PC-9 (cell line): ENCODE measurements at regions not wholly inside any gene's neighbourhood (a gene's known extent, or its start where the extent isn't known, plus 50 kb on each side); places are given as distances from the start of the nearest gene placed in this dataset.
"Not testable (repeated sequence)": the region's sequence is repeated elsewhere in the genome, so short reads cannot be mapped to it uniquely, and the experiment has no call there.

ENCODE experiments used
- BruUV-seq: library from RNA; stranded (reverse); fragments of 400-500 nt; replicated peaks from 2 replicates; lab custom pipeline; 2021; lab: Mats Ljungman, UMichigan
- CTCF ChIA-PET: fragments of 300-600 bp; sonication (Branson Sonifier 250); formaldehyde crosslinking; loops from one replicate; lab custom pipeline; 2022; ENCODE audit warnings: antibody characterized with exemption; lab: Charles Lee
- POLR2A ChIA-PET: fragments of 300-600 bp; sonication (Branson Sonifier 250); formaldehyde crosslinking; loops from one replicate; lab custom pipeline; 2022; ENCODE audit warnings: antibody characterized with exemption; ENCODE audit not compliant: unreplicated experiment; lab: Charles Lee
- DNase-seq, 2 experiments: peaks; one replicate each; pipeline versions ENCODE4 v3.0.0 to v3.0.0-alpha.2; 2015 to 2022; ENCODE audit warnings: mixed read lengths in 1 of 2
- H2AFZ ChIP-seq: fragments of 200-600 bp; sonication (generic); 2 replicates; pipeline ENCODE4 v1.8.1; 2017; ENCODE audit warnings: antibody characterized with exemption
- H3F3A ChIP-seq: fragments of 200-600 bp; sonication (generic); 2 replicates; pipeline ENCODE4 v1.8.1; 2017; ENCODE audit warnings: antibody characterized with exemption, mild to moderate bottlenecking, low read depth; ENCODE audit not compliant: insufficient read depth
- H3K27ac ChIP-seq: fragments of 200-600 bp; sonication (generic); 2 replicates; pipeline ENCODE4 v1.6.1; 2016; ENCODE audit warnings: mixed run types
- H3K27me3 ChIP-seq: fragments of 200-600 bp; sonication (generic); 2 replicates; pipeline ENCODE4 v1.6.1; 2016; ENCODE audit warnings: low read depth, mixed run types; ENCODE audit not compliant: insufficient read depth
- H3K36me3 ChIP-seq: fragments of 200-600 bp; sonication (generic); 2 replicates; pipeline ENCODE4 v1.6.1; 2016; ENCODE audit warnings: low read depth, mixed run types
- H3K4me1 ChIP-seq: fragments of 200-600 bp; sonication (generic); replicated peaks from 2 replicates; pipeline ENCODE4 v1.6.1; 2016; ENCODE audit warnings: mixed run types; ENCODE audit not compliant: insufficient read depth
- H3K4me2 ChIP-seq: fragments of 200-600 bp; sonication (generic); 2 replicates; pipeline ENCODE4 v1.6.1; 2017; ENCODE audit warnings: mixed run types
- H3K4me3 ChIP-seq: fragments of 200-600 bp; sonication (generic); 2 replicates; pipeline ENCODE4 v1.6.1; 2016; ENCODE audit warnings: mixed run types
- H3K79me2 ChIP-seq: fragments of 200-600 bp; sonication (generic); 2 replicates; pipeline ENCODE4 v1.6.1; 2017; ENCODE audit warnings: low read depth, mixed run types
- H3K9me2 ChIP-seq: fragments of 200-600 bp; sonication (generic); 2 replicates; pipeline ENCODE4 v1.8.1; 2017; ENCODE audit warnings: mild to moderate bottlenecking; ENCODE audit not compliant: insufficient read depth
- H3K9me3 ChIP-seq: fragments of 200-600 bp; sonication (generic); 2 replicates; pipeline ENCODE4 v1.8.1; 2016; ENCODE audit warnings: low read depth; ENCODE audit not compliant: insufficient read depth
- H4K20me1 ChIP-seq: fragments of 200-600 bp; sonication (generic); 2 replicates; pipeline ENCODE4 v1.8.1; 2017; ENCODE audit not compliant: insufficient read depth
- EZH2 ChIP-seq: fragments of 200-600 bp; sonication (generic); IDR thresholded peaks from 2 replicates; pipeline ENCODE4 v1.8.0; 2017; ENCODE audit warnings: antibody characterized with exemption, low read depth
- intact Hi-C: fragments of 100-400 bp; cut with micrococcal nuclease; formaldehyde crosslinking; loops from one replicate; pipeline ENCODE4 v1.10.0; 2022; ENCODE audit not compliant: unreplicated experiment
- TF ChIP-seq, protein P1 (sequence below): fragments of 200-600 bp; sonication (generic); conservative IDR thresholded peaks from 2 replicates; pipeline ENCODE4 v1.6.1; 2017; ENCODE audit warnings: mixed run types, antibody characterized with exemption, mild to moderate bottlenecking, moderate library complexity

DNA sequence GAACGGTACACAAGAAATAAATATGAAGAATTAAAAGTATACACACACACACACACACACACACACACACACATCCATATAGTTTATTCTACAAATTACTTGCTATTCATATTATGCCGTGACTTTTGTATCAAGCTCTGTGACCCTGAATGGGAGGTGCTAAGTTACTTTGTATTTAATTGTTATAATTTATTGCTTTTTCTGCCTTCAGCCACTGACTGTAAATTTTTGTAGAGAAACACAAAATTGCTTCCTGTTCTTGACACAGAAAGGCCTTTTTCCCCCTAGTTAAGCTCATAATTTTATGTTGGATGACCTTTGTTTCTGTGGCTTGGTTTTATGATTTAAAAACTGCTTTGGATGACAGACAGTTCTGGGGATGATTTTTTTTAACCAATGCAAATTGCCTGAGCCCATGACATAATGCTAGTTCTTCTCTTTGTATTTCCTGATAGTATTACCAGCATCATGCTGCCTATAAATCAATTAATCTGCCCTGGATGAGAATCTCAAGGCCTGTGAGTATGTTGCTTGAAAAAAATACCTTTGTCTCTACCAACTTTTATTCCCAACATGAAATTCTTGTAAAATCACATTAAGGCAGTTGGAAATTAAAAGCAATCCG is 140.0 kb downstream of the FMR1NB start:
- intact Hi-C loops = no loop called here
- no peaks in the 10 kb centered on the region for H3K36me3 ChIP-seq
- TF ChIP-seq EZH2 = no peak
- TF ChIP-seq, protein P1, sequence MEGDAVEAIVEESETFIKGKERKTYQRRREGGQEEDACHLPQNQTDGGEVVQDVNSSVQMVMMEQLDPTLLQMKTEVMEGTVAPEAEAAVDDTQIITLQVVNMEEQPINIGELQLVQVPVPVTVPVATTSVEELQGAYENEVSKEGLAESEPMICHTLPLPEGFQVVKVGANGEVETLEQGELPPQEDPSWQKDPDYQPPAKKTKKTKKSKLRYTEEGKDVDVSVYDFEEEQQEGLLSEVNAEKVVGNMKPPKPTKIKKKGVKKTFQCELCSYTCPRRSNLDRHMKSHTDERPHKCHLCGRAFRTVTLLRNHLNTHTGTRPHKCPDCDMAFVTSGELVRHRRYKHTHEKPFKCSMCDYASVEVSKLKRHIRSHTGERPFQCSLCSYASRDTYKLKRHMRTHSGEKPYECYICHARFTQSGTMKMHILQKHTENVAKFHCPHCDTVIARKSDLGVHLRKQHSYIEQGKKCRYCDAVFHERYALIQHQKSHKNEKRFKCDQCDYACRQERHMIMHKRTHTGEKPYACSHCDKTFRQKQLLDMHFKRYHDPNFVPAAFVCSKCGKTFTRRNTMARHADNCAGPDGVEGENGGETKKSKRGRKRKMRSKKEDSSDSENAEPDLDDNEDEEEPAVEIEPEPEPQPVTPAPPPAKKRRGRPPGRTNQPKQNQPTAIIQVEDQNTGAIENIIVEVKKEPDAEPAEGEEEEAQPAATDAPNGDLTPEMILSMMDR = no peak
- no peak overlapping the region for H3K4me3 ChIP-seq
- no peak overlapping the region for H2AFZ ChIP-seq
- no peak for DNase-seq
- ChIA-PET CTCF (no interaction called here), POLR2A (no interaction called here)
- no peaks in the 10 kb centered on the region for H3K4me1 ChIP-seq
- no peaks in the 10 kb centered on the region for H3K27me3 ChIP-seq
- no peaks in the 10 kb centered on the region for H3F3A ChIP-seq
- H3K9me3 ChIP-seq = no peaks in the 10 kb centered on the region
- no TSS peak for BruUV-seq
- no peaks in the 10 kb centered on the region for H4K20me1 ChIP-seq
- H3K79me2 ChIP-seq = no peaks in the 10 kb centered on the region
- no peaks in the 10 kb centered on the region for H3K9me2 ChIP-seq
- H3K27ac ChIP-seq = no peak overlapping the region
- no peak overlapping the region for H3K4me2 ChIP-seq

DNA sequence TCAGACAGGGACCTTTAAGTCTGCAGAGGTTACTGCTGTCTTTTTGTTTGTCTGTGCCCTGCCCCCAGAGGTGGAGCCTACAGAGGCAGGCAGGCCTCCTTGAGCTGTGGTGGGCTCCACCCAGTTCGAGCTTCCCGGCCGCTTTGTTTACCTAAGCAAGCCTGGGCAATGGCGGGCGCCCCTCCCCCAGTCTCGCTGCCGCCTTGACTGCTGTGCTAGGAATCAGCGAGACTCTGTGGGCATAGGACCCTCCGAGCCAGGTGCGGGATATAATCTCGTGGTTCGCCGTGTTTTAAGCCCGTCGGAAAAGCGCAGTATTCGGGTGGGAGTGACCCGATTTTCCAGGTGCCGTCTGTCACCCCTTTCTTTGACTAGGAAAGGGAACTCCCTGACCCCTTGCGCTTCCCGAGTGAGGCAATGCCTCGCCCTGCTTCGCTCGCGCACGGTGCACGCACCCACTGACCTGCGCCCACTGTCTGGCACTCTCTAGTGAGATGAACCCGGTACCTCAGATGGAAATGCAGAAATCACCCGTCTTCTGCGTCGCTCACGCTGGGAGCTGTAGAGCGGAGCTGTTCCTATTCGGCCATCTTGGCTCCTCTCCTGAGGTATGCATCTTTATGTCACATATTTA is 147.9 kb downstream of the FMR1NB start:
- H3K79me2 ChIP-seq, H3K27me3 ChIP-seq, H3K4me1 ChIP-seq, BruUV-seq, POLR2A ChIA-PET, H3K9me2 ChIP-seq, H3K4me3 ChIP-seq, H2AFZ ChIP-seq, DNase-seq, H3K4me2 ChIP-seq, intact Hi-C loops, CTCF ChIA-PET, H4K20me1 ChIP-seq, H3F3A ChIP-seq, H3K9me3 ChIP-seq, H3K27ac ChIP-seq, H3K36me3 ChIP-seq: not testable (repeated sequence)

DNA sequence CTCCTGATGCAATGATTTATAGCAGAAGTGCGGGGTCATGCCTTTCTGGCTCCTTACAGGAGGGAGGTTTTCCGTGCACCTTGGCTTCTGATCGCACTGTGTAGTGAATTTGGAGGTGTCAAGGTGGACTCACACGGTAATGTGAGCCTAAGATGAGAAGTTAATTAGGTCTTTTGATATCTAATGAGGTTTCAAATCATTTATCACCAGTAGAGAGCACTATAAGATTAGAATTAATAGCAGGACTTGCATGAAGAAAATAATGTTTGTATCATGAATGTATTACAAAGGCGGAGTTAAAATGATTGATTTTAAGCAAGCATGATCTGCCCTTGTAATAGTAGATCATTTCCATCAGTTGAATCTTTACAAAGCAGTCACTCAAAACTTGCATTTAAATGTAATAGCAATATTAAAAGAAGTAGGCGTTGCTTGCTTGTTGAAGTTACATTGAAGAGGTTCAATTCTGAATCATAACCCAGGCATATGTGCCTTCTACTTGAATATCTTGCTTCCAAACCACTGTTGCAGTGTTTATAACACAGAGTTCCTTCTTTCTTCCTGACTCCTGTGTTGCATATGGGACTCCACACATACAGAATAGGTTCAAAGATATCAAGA is 152.1 kb downstream of the FMR1NB start:
- Histone ChIP-seq H3K79me2 (no peaks in the 10 kb centered on the region), H2AFZ (no peak overlapping the region), H3K4me2 (no peak overlapping the region), H3K4me3 (no peak overlapping the region), H3K36me3 (no peaks in the 10 kb centered on the region), H3K9me2 (no peaks in the 10 kb centered on the region), H3K27me3 (no peaks in the 10 kb centered on the region), H3F3A (no peaks in the 10 kb centered on the region), H4K20me1 (no peaks in the 10 kb centered on the region), H3K4me1 (no peaks in the 10 kb centered on the region), H3K9me3 (no peaks in the 10 kb centered on the region), H3K27ac (no peak overlapping the region)
- intact Hi-C loops = no loop called here
- DNase-seq = no peak
- POLR2A ChIA-PET = no interaction called here
- CTCF ChIA-PET = no interaction called here
- TF ChIP-seq, protein P1 = peak; percentile 50
- no peak for TF ChIP-seq EZH2
- BruUV-seq = no TSS peak
